ES-I3 (cell line): ENCODE measurements at regions not wholly inside any gene's neighbourhood (a gene's known extent, or its start where the extent isn't known, plus 50 kb on each side); places are given as distances from the start of the nearest gene placed in this dataset.
"Not testable (repeated sequence)": the region's sequence is repeated elsewhere in the genome, so short reads cannot be mapped to it uniquely, and the experiment has no call there.

Experiments
- H3K36me3 ChIP-seq: 2 replicates; pipeline ENCODE4 v1.6.1; 2013; ENCODE audit warnings: mild to moderate bottlenecking, low read length, control low read depth, moderate library complexity; ENCODE audit not compliant: insufficient read depth
- H3K4me1 ChIP-seq: 2 replicates; pipeline ENCODE4 v1.6.1; 2013; ENCODE audit warnings: mild to moderate bottlenecking, control low read depth, low read length; ENCODE audit not compliant: insufficient read depth
- H3K9ac ChIP-seq: 2 replicates; pipeline ENCODE4 v1.6.1; 2013; ENCODE audit warnings: low read depth, mild to moderate bottlenecking, low read length, moderate library complexity
- H3K9me3 ChIP-seq: 2 replicates; pipeline ENCODE4 v1.6.1; 2013; ENCODE audit warnings: mild to moderate bottlenecking, low read length, moderate library complexity; ENCODE audit not compliant: control insufficient read depth, insufficient read depth

DNA sequence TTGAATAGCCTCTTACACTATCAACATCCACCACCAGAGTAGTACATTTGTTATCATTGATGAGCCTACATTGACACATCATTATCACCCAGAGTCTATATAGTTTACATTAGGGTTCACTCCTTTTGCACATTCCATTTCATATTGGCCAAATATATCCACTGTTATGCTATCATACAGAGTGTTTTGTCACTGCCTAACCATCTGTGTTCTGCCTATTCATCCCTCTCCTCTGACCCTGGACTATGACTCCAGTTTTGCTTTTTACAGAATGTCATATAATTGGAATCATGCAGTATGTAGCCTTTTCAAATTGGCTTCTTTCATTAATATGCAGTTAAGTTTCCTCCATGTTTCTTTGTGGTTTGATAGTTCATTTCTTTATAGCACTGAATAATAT is 904.7 kb downstream of the TLE1 start:
- Histone ChIP-seq H3K9ac (no peak overlapping the region), H3K36me3 (no peaks in the 10 kb centered on the region), H3K9me3 (no peaks in the 10 kb centered on the region), H3K4me1 (no peaks in the 10 kb centered on the region)

DNA sequence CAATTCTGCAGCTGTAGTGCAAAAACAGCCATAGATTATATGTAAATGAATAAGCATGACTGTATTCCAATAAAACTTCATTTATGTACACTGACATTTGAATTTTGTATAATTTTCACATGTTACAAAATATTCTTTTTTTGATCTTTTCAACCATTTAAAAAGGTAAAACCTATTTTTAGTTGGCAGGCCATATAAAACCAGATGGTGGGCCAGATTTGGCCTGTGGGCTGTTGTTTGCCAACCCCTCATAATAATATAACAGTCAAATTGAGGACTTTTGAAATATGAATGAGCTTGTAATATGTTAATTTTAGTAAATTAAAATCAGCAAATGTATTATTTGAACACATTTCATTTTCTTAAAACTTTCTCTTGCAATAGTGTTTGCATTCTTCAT is 913.4 kb downstream of the TLE1 start:
- Histone ChIP-seq H3K9me3 (no peaks in the 10 kb centered on the region), H3K36me3 (no peaks in the 10 kb centered on the region), H3K9ac (no peak overlapping the region), H3K4me1 (no peaks in the 10 kb centered on the region)

DNA sequence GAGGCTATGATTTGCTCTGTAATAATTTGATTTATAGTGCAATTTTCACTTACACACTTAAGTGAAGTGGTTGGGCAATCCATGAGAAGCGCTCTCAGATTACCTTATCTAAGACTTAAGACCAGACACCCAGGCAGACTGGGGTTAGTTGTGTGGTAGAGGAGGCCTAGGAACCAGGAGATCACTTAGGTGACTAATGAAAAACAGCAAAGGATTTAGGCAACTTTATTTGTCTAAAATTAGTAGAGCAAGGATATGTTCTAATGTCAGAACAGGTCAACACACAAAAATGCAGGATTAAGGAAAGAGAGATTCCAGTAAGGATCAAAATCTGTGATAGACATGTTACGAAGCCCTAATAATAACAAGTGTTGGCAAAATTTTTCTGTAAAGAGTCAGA is 913.8 kb downstream of the TLE1 start:
- Histone ChIP-seq H3K9ac (no peak overlapping the region), H3K36me3 (no peaks in the 10 kb centered on the region), H3K9me3 (no peaks in the 10 kb centered on the region), H3K4me1 (no peaks in the 10 kb centered on the region)

DNA sequence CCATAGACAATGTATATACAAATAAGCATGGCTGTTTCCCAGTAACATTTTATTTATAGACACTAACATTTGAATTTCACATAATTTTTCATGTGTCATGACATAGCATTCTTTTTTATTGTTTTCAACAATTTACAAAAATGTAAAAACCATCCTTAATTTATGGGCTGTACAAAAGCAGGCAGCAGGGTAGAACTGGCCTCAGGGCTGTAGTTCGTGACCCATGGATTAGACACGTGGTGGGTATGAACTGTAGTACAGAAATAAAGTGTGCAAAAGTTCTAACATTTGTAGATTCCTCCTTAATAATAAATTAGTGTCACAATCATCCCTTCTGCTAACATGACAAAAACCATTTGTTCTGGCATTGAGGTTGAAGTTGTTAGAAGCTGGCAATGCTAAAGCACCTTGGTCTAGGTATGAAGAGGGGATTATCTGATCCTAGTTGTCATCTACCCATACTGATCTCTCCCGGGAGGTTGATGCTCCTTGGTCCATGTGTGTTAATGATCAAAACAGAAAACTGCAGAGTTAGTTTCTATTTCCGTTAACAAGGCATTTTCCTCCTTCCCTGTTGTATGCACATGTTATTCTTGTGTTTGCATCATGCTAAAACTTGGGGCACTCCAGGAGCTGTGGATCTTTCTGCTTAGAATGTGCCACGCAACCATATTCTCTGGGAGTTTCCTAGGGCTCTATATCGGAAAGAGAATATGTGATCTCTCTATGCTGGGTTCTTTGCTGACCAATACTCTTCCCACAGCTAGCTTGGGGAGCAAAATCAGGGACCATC is 917.6 kb downstream of the TLE1 start:
- Histone ChIP-seq H3K4me1 (no peaks in the 10 kb centered on the region), H3K36me3 (no peaks in the 10 kb centered on the region), H3K9me3 (no peaks in the 10 kb centered on the region), H3K9ac (no peak overlapping the region)

DNA sequence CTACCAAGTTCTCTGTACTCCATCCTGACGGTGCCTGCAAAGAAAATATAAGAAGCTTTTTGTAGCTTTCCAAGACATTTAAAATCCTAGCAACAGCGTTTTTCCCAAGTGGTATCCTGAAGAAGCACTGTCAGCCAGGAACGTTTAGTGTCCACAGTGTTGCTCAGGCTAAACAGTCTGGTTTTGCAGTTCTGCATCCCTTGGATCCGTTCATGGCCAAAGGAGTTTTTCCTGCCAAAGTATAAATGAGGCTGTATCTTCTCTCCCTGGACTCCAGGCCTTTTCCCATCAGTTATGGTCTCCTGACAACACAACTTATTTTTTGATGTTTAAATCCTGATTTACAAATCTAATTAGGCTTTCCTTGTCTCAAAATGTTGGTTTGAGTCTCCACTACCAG is 925.8 kb downstream of the TLE1 start:
- H3K9me3 ChIP-seq = no peaks in the 10 kb centered on the region
- H3K36me3 ChIP-seq = no peaks in the 10 kb centered on the region
- H3K9ac ChIP-seq = no peak overlapping the region
- no peaks in the 10 kb centered on the region for H3K4me1 ChIP-seq

DNA sequence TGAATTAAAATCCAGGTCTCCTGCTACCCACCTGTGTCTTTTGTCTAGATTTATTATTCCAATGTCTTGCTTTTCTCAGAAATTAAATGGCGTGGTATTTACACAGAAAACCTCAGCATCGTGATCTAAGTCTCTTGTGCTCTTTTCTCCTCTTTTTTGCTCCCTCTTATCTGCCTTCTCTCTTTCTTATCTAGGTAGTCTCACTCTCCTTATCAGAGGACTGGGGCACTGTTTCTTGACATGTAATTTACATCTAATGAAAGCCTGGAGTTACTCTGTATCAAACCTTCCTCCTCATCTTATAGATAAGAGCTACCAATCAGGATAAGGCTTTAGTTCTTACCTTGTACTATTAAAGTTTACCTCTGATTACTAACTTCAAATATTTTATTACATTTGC is 933.8 kb downstream of the TLE1 start:
- Histone ChIP-seq H3K4me1 (no peaks in the 10 kb centered on the region), H3K36me3 (no peaks in the 10 kb centered on the region), H3K9me3 (no peaks in the 10 kb centered on the region), H3K9ac (no peak overlapping the region)

DNA sequence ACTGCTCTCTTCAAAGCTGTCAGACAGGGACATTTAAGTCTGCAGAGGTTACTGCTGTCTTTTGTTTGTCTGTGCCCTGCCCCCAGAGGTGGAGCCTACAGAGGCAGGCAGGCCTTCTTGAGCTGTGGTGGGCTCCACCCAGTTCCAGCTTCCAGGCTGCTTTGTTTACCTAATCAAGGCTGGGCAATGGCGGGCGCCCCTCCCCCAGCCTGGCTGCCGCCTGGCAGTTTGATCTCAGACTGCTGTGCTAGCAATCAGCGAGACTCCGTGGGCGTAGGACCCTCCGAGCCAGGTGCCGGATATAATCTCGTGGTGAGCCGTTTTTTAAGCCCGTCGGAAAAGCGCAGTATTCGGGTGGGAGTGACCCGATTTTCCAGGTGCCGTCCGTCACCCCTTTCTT is 942.3 kb downstream of the TLE1 start:
- not testable (repeated sequence) for H3K9me3 ChIP-seq, H3K4me1 ChIP-seq, H3K36me3 ChIP-seq
- peak overlapping the region; percentile 20; the same call in 1 of the 2 replicates for H3K9ac ChIP-seq

DNA sequence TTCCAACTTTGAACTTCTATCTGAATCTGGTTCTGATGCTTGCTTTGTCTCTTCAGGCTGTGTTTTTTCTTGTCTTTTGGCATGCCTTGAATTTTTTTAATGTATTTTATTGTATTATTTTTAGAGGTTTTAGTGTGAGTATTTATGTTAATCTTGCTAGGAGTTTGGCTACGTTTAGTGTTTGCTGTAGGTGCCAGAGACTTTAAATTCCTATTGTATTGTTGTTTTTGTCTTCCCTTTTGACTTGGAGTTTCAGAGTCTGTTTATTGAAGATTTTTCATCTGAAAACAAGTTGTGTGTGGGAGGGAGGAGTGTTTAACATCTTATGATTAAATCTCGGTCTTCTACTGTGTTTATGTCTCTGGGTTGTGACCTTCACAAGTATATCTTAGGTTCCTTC is 956.8 kb downstream of the TLE1 start:
- H3K4me1 ChIP-seq = no peaks in the 10 kb centered on the region
- no peaks in the 10 kb centered on the region for H3K36me3 ChIP-seq
- H3K9me3 ChIP-seq = no peaks in the 10 kb centered on the region
- H3K9ac ChIP-seq = no peak overlapping the region

DNA sequence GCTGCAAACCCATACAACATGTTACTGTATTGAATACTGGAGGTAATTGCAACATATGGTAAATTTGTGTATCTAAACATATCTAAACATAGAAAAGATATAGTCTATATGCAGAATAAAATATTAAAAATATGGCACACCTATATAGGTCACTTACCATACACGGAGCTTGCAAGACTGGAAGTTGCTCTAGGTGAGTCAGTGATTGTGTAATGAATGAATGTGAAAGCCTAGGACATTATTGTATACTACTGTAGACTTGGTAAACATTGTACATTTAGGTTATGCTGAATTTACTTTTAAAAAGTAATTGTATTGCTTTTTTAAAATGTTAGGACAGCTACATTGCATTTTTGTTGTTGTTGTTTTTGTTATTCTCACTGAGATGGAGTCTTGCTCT is 968.8 kb downstream of the TLE1 start:
- H3K36me3 ChIP-seq = no peaks in the 10 kb centered on the region

DNA sequence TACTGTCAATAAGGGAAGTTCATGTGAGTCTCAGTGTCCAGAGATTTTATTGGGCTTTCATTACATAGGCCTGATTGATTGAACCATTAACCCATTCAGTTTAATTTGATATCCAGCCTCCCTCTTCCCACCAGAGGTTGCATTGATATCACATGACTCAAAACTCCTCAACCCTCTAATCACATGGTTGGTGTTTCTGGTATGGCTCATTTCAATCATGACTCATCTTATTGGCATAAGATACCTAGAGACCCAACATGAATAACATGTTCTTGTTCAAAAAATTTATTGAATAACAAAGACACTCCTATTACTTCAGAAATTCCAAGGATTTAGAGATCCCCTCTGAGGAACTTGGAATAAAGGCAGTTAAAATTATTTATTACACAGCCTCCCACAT is 982.2 kb downstream of the TLE1 start:
- H3K9me3 ChIP-seq = no peaks in the 10 kb centered on the region; the same call in 1 of the 2 replicates
- no peaks in the 10 kb centered on the region for H3K4me1 ChIP-seq
- no peaks in the 10 kb centered on the region for H3K36me3 ChIP-seq
- no peak overlapping the region for H3K9ac ChIP-seq

More for the DNA sequence above, 968.8 kb downstream of the TLE1 start:
- Histone ChIP-seq H3K9me3 (peaks cover 5% of the 10 kb centered on the region; the same call in 1 of the 2 replicates), H3K4me1 (no peaks in the 10 kb centered on the region), H3K9ac (no peak overlapping the region)

DNA sequence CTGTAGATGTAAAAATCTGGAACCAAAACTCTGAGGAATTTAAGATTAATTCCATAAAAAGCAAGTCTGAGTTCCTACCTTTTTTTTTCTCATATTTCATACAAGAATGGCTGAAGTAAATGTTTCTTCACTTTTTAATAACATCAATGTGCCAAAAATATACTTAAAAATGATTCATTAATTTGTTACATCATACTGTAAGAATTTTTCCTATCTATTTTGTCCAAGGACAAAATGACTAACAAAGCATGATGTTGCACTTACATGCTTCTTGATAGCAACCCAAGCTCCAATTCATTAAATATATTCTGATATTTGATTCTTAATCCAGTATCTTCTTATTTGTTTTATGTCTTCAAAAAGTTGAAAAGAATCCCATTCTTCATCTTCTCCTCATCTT is 988.3 kb downstream of the TLE1 start:
- peaks cover 7% of the 10 kb centered on the region for H3K4me1 ChIP-seq
- H3K9me3 ChIP-seq = no peaks in the 10 kb centered on the region
- H3K36me3 ChIP-seq = no peaks in the 10 kb centered on the region
- no peak overlapping the region for H3K9ac ChIP-seq

DNA sequence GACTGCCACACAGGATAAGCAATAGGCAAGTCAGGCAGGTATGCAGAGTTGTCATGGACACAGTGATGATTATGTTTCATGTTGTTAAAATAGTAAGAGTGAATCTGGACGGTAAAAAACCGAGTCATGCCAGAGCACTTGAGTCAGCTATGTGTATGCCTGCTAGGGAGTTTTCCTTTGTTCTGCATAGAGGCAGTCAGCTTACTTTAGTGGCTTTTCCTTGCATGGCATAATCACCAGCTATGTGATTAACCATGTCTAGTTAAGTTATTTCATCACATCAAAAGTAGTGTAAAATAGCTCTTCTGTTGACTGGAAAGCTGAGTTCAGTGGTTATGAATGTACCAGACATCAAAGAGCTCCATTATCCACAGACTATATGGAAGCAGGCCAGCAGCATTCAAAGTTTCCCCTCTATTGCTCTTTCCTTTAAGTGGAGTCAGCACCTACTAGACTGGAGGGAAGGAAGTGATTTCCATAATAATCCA is 989.8 kb downstream of the TLE1 start:
- no peaks in the 10 kb centered on the region for H3K36me3 ChIP-seq
- H3K9ac ChIP-seq = no peak overlapping the region
- H3K4me1 ChIP-seq = peaks cover 7% of the 10 kb centered on the region

DNA sequence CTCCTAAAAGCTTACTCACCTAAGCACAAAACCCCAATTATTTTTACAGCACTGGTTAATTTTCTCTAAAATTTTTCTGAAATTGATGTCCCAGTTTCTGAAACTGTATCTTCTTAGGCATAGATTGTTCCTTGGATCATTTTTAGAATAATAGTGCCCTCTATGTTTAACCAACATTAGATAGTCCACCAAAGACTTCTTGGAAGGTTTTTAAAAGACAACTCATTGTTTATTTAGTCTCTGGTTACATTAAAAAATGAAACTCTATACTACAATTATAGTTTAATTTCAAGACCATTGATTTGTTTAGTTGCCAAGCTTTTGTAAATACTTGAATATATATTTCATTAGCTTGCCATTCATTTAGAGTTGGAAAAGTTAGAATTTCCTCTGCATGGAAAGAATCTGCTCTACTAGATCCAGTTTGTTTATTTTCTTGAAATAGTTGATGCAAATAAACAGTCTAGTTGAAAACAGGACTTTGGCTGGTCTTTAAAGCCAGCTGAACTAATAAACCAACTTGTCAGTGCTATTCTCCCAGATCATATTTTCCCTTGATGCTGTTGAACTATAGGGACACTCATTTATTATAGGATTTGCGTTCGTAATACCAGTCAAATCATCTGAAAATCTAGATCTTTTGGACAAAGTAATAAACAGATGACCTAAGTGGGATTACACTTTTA is 990.5 kb downstream of the TLE1 start:
- no peak overlapping the region for H3K9ac ChIP-seq
- no peaks in the 10 kb centered on the region for H3K9me3 ChIP-seq
- H3K4me1 ChIP-seq = peaks cover 7% of the 10 kb centered on the region
- no peaks in the 10 kb centered on the region for H3K36me3 ChIP-seq

More for the DNA sequence above, 989.8 kb downstream of the TLE1 start:
- no peaks in the 10 kb centered on the region for H3K9me3 ChIP-seq

DNA sequence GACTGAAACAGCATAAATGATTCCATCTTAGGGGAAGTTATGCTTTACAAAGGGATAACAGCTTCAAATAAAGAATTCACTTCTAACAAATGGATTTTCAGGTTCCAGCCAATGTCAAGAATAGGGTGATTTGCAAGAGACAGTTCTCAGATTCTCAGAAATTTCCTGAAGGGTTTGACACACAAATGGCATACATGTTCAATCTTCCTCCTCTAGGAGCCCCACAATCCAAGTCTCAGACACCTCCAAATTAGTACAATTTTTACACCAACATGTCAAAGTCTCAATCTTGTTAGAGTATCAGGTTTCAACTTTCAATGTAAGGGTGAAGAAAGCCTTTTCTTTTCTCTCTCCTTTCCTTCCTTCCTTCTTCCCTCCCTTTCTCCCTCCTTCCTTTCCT is 996.6 kb downstream of the TLE1 start:
- Histone ChIP-seq H3K9me3 (no peaks in the 10 kb centered on the region), H3K9ac (no peak overlapping the region; the same call in 1 of the 2 replicates), H3K4me1 (no peaks in the 10 kb centered on the region), H3K36me3 (no peaks in the 10 kb centered on the region)

DNA sequence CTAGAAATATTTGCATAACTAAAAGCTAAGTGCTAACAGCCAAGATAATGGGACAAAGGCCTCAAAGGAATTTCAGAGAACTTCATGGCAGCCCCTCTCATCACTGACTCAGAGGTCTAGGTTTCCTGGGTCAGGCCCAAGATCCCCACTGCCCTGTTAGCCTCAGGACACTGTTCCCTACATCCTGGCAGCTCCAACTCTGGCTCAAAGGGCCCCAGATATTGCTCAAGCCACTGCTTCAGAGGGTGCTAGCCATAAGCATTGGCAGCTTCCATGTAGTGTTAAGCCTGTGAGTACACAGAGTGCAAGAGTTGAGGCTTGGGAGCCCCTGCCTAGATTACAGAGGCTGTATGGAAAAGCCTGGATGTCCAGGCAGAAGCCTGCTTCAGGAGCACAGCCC is 998.1 kb downstream of the TLE1 start:
- H3K9me3 ChIP-seq = no peaks in the 10 kb centered on the region
- no peaks in the 10 kb centered on the region for H3K4me1 ChIP-seq
- H3K9ac ChIP-seq = no peak overlapping the region
- H3K36me3 ChIP-seq = no peaks in the 10 kb centered on the region
